ENCODE measurements at regions not wholly inside any gene's neighbourhood (a gene's known extent, or its start where the extent isn't known, plus 50 kb on each side); places are given as distances from the start of the nearest gene placed in this dataset.

- H3K9ac ChIP-seq (ENCODE audit: low read length) = no peak overlapping the region
- H3K4me3 ChIP-seq (ENCODE audit: low read length) = no peak overlapping the region
- H3K27me3 ChIP-seq (ENCODE audit: control insufficient read depth, insufficient read depth, low read length) = no peaks in the 10 kb centered on the region
- no peaks in the 10 kb centered on the region for H3K9me3 ChIP-seq (ENCODE audit: control insufficient read depth, low read depth, low read length)
- no peak overlapping the region for H3K27ac ChIP-seq (ENCODE audit: low read length)
- H3K4me1 ChIP-seq (ENCODE audit: control insufficient read depth, low read depth, low read length) = peaks cover 21% of the 10 kb centered on the region
- no peaks in the 10 kb centered on the region for H3K36me3 ChIP-seq (ENCODE audit: control insufficient read depth, low read depth, low read length)
Measured at GRCh38 chr9:8234316-8234715, 434.7 kb upstream of the DMAC1 start.

GRCh38 chr9:8232726-8233125 lies 433.1 kb upstream of the DMAC1 start:
- Histone ChIP-seq H3K4me3 (ENCODE audit: low read length) (no peak overlapping the region), H3K4me1 (ENCODE audit: control insufficient read depth, low read depth, low read length) (peaks cover 21% of the 10 kb centered on the region), H3K9ac (ENCODE audit: low read length) (no peak overlapping the region), H3K27me3 (ENCODE audit: control insufficient read depth, insufficient read depth, low read length) (no peaks in the 10 kb centered on the region), H3K36me3 (ENCODE audit: control insufficient read depth, low read depth, low read length) (no peaks in the 10 kb centered on the region), H3K27ac (ENCODE audit: low read length) (no peak overlapping the region), H3K9me3 (ENCODE audit: control insufficient read depth, low read depth, low read length) (no peaks in the 10 kb centered on the region)

GRCh38 chr9:8229226-8229625 lies 429.6 kb upstream of the DMAC1 start:
- H3K9ac ChIP-seq (ENCODE audit: low read length) = no peak overlapping the region
- H3K27me3 ChIP-seq (ENCODE audit: control insufficient read depth, insufficient read depth, low read length) = no peaks in the 10 kb centered on the region
- peaks cover 8% of the 10 kb centered on the region for H3K4me1 ChIP-seq (ENCODE audit: control insufficient read depth, low read depth, low read length)
- H3K27ac ChIP-seq (ENCODE audit: low read length) = no peak overlapping the region
- H3K9me3 ChIP-seq (ENCODE audit: control insufficient read depth, low read depth, low read length) = no peaks in the 10 kb centered on the region
- H3K4me3 ChIP-seq (ENCODE audit: low read length) = no peak overlapping the region
- no peaks in the 10 kb centered on the region for H3K36me3 ChIP-seq (ENCODE audit: control insufficient read depth, low read depth, low read length)

- no peaks in the 10 kb centered on the region for H3K4me1 ChIP-seq (ENCODE audit: control insufficient read depth, low read depth, low read length)
- H3K9ac ChIP-seq (ENCODE audit: low read length) = no peak overlapping the region
- no peak overlapping the region for H3K4me3 ChIP-seq (ENCODE audit: low read length)
- H3K36me3 ChIP-seq (ENCODE audit: control insufficient read depth, low read depth, low read length) = no peaks in the 10 kb centered on the region
- no peak overlapping the region for H3K27ac ChIP-seq (ENCODE audit: low read length)
- no peaks in the 10 kb centered on the region for H3K27me3 ChIP-seq (ENCODE audit: control insufficient read depth, insufficient read depth, low read length)
- H3K9me3 ChIP-seq (ENCODE audit: control insufficient read depth, low read depth, low read length) = no peaks in the 10 kb centered on the region
Measured at GRCh38 chr9:8224381-8224801, 424.8 kb upstream of the DMAC1 start.

GRCh38 chr9:8223861-8224260 lies 424.3 kb upstream of the DMAC1 start:
- no peak overlapping the region for H3K27ac ChIP-seq (ENCODE audit: low read length)
- H3K4me3 ChIP-seq (ENCODE audit: low read length) = no peak overlapping the region
- no peaks in the 10 kb centered on the region for H3K9me3 ChIP-seq (ENCODE audit: control insufficient read depth, low read depth, low read length)
- H3K36me3 ChIP-seq (ENCODE audit: control insufficient read depth, low read depth, low read length) = no peaks in the 10 kb centered on the region
- H3K27me3 ChIP-seq (ENCODE audit: control insufficient read depth, insufficient read depth, low read length) = no peaks in the 10 kb centered on the region
- H3K9ac ChIP-seq (ENCODE audit: low read length) = no peak overlapping the region
- no peaks in the 10 kb centered on the region for H3K4me1 ChIP-seq (ENCODE audit: control insufficient read depth, low read depth, low read length)

- Histone ChIP-seq H3K27me3 (ENCODE audit: control insufficient read depth, insufficient read depth, low read length) (no peaks in the 10 kb centered on the region), H3K4me3 (ENCODE audit: low read length) (no peak overlapping the region), H3K27ac (ENCODE audit: low read length) (no peak overlapping the region), H3K36me3 (ENCODE audit: control insufficient read depth, low read depth, low read length) (no peaks in the 10 kb centered on the region), H3K9me3 (ENCODE audit: control insufficient read depth, low read depth, low read length) (no peaks in the 10 kb centered on the region), H3K4me1 (ENCODE audit: control insufficient read depth, low read depth, low read length) (no peaks in the 10 kb centered on the region), H3K9ac (ENCODE audit: low read length) (no peak overlapping the region)
Measured at GRCh38 chr9:8221462-8221861, 421.9 kb upstream of the DMAC1 start.

GRCh38 chr9:8208465-8208864 lies 408.9 kb upstream of the DMAC1 start:
- H3K4me1 ChIP-seq (ENCODE audit: control insufficient read depth, low read depth, low read length) = no peaks in the 10 kb centered on the region
- no peaks in the 10 kb centered on the region for H3K9me3 ChIP-seq (ENCODE audit: control insufficient read depth, low read depth, low read length)
- no peaks in the 10 kb centered on the region for H3K36me3 ChIP-seq (ENCODE audit: control insufficient read depth, low read depth, low read length)
- no peak overlapping the region for H3K9ac ChIP-seq (ENCODE audit: low read length)
- H3K4me3 ChIP-seq (ENCODE audit: low read length) = no peak overlapping the region
- H3K27ac ChIP-seq (ENCODE audit: low read length) = no peak overlapping the region
- no peaks in the 10 kb centered on the region for H3K27me3 ChIP-seq (ENCODE audit: control insufficient read depth, insufficient read depth, low read length)

GRCh38 chr9:8207596-8207995 lies 408.0 kb upstream of the DMAC1 start:
- Histone ChIP-seq H3K4me3 (ENCODE audit: low read length) (no peak overlapping the region), H3K9me3 (ENCODE audit: control insufficient read depth, low read depth, low read length) (no peaks in the 10 kb centered on the region), H3K4me1 (ENCODE audit: control insufficient read depth, low read depth, low read length) (no peaks in the 10 kb centered on the region), H3K9ac (ENCODE audit: low read length) (no peak overlapping the region), H3K27me3 (ENCODE audit: control insufficient read depth, insufficient read depth, low read length) (no peaks in the 10 kb centered on the region), H3K27ac (ENCODE audit: low read length) (no peak overlapping the region), H3K36me3 (ENCODE audit: control insufficient read depth, low read depth, low read length) (no peaks in the 10 kb centered on the region)

- H3K4me3 ChIP-seq (ENCODE audit: low read length) = no peak overlapping the region
- no peaks in the 10 kb centered on the region for H3K36me3 ChIP-seq (ENCODE audit: control insufficient read depth, low read depth, low read length)
- no peak overlapping the region for H3K9ac ChIP-seq (ENCODE audit: low read length)
- no peaks in the 10 kb centered on the region for H3K9me3 ChIP-seq (ENCODE audit: control insufficient read depth, low read depth, low read length)
- no peaks in the 10 kb centered on the region for H3K4me1 ChIP-seq (ENCODE audit: control insufficient read depth, low read depth, low read length)
- H3K27ac ChIP-seq (ENCODE audit: low read length) = no peak overlapping the region
- H3K27me3 ChIP-seq (ENCODE audit: control insufficient read depth, insufficient read depth, low read length) = no peaks in the 10 kb centered on the region
Measured at GRCh38 chr9:8206720-8207119, 407.1 kb upstream of the DMAC1 start.

- no peaks in the 10 kb centered on the region for H3K27me3 ChIP-seq (ENCODE audit: control insufficient read depth, insufficient read depth, low read length)
- H3K9me3 ChIP-seq (ENCODE audit: control insufficient read depth, low read depth, low read length) = no peaks in the 10 kb centered on the region
- no peak overlapping the region for H3K27ac ChIP-seq (ENCODE audit: low read length)
- no peaks in the 10 kb centered on the region for H3K4me1 ChIP-seq (ENCODE audit: control insufficient read depth, low read depth, low read length)
- H3K9ac ChIP-seq (ENCODE audit: low read length) = no peak overlapping the region
- no peaks in the 10 kb centered on the region for H3K36me3 ChIP-seq (ENCODE audit: control insufficient read depth, low read depth, low read length)
- H3K4me3 ChIP-seq (ENCODE audit: low read length) = no peak overlapping the region
Measured at GRCh38 chr9:8205576-8205975, 406.0 kb upstream of the DMAC1 start.

GRCh38 chr9:8189881-8190280 lies 390.3 kb upstream of the DMAC1 start:
- Histone ChIP-seq H3K4me1 (ENCODE audit: control insufficient read depth, low read depth, low read length) (no peaks in the 10 kb centered on the region), H3K27me3 (ENCODE audit: control insufficient read depth, insufficient read depth, low read length) (no peaks in the 10 kb centered on the region), H3K4me3 (ENCODE audit: low read length) (no peak overlapping the region), H3K27ac (ENCODE audit: low read length) (no peak overlapping the region), H3K9ac (ENCODE audit: low read length) (no peak overlapping the region), H3K36me3 (ENCODE audit: control insufficient read depth, low read depth, low read length) (no peaks in the 10 kb centered on the region), H3K9me3 (ENCODE audit: control insufficient read depth, low read depth, low read length) (no peaks in the 10 kb centered on the region)

GRCh38 chr9:8188723-8189407 lies 389.3 kb upstream of the DMAC1 start:
- Histone ChIP-seq H3K9me3 (ENCODE audit: control insufficient read depth, low read depth, low read length) (no peaks in the 10 kb centered on the region), H3K27me3 (ENCODE audit: control insufficient read depth, insufficient read depth, low read length) (no peaks in the 10 kb centered on the region), H3K4me1 (ENCODE audit: control insufficient read depth, low read depth, low read length) (no peaks in the 10 kb centered on the region), H3K27ac (ENCODE audit: low read length) (no peak overlapping the region), H3K9ac (ENCODE audit: low read length) (no peak overlapping the region), H3K36me3 (ENCODE audit: control insufficient read depth, low read depth, low read length) (no peaks in the 10 kb centered on the region), H3K4me3 (ENCODE audit: low read length) (no peak overlapping the region)
